ENCODE measurements at regions not wholly inside any gene's neighbourhood (a gene's known extent, or its start where the extent isn't known, plus 50 kb on each side); places are given as distances from the start of the nearest gene placed in this dataset.

GRCh38 chr5:85096421-85096820 lies 711.7 kb upstream of the EDIL3 start:
- DNase-seq (ENCODE audit: low spot score): no peak
- TF ChIP-seq CTCF (IDR thresholded peaks at IDR 0.05; ENCODE audit: extremely low read depth, missing control alignments): no peak

GRCh38 chr5:85108471-85108870 lies 723.8 kb upstream of the EDIL3 start:
- DNase-seq (ENCODE audit: low spot score): no peak
- no peak for TF ChIP-seq CTCF (IDR thresholded peaks at IDR 0.05; ENCODE audit: extremely low read depth, missing control alignments)

GRCh38 chr5:85109616-85110015 lies 724.9 kb upstream of the EDIL3 start:
- no peak for DNase-seq (ENCODE audit: low spot score)
- no peak for TF ChIP-seq CTCF (IDR thresholded peaks at IDR 0.05; ENCODE audit: extremely low read depth, missing control alignments)

GRCh38 chr5:85132269-85132668 lies 747.6 kb upstream of the EDIL3 start:
- TF ChIP-seq CTCF (IDR thresholded peaks at IDR 0.05; ENCODE audit: extremely low read depth, missing control alignments): no peak
- no peak for DNase-seq (ENCODE audit: low spot score)

- no peak for DNase-seq (ENCODE audit: low spot score)
- TF ChIP-seq CTCF (IDR thresholded peaks at IDR 0.05; ENCODE audit: extremely low read depth, missing control alignments): no peak
Observed at GRCh38 chr5:85140471-85140870, 755.8 kb upstream of the EDIL3 start.

- no peak for TF ChIP-seq CTCF (IDR thresholded peaks at IDR 0.05; ENCODE audit: extremely low read depth, missing control alignments)
- no peak for DNase-seq (ENCODE audit: low spot score)
Observed at GRCh38 chr5:85143138-85143537, 758.5 kb upstream of the EDIL3 start.

- DNase-seq (ENCODE audit: low spot score): no peak
Observed at GRCh38 chr5:85148701-85149100, 764.0 kb upstream of the EDIL3 start.

More at GRCh38 chr5:85148701-85149100, 764.0 kb upstream of the EDIL3 start:
- TF ChIP-seq CTCF (IDR thresholded peaks at IDR 0.05; ENCODE audit: extremely low read depth, missing control alignments): no peak
